HCT116 (cell line): ENCODE measurements at regions not wholly inside any gene's neighbourhood (a gene's known extent, or its start where the extent isn't known, plus 50 kb on each side); places are given as distances from the start of the nearest gene placed in this dataset.

Experiments
- CTCF ChIP-seq, 3 experiments: fragments of 200-600 bp in 1 of 3; sonication (generic) in 1 of 3; IDR thresholded peaks in 2 of 3; conservative IDR thresholded peaks in 1 of 3; 2 replicates each; pipeline ENCODE4 v1.5.1; 2012 to 2017; ENCODE audit warnings: low read depth in 2 of 3, low read length in 2 of 3, antibody characterized with exemption in 1 of 3, borderline replicate concordance in 1 of 3, control low read depth in 1 of 3, mild to moderate bottlenecking in 1 of 3, mixed read lengths in 1 of 3, mixed run types in 1 of 3, moderate library complexity in 1 of 3; ENCODE audit not compliant: insufficient read depth in 1 of 3
- EZH2 ChIP-seq: fragments of 200-600 bp; sonication (generic); IDR thresholded peaks from 2 replicates; pipeline ENCODE4 v1.6.1; 2017; ENCODE audit warnings: antibody characterized with exemption, mixed run types
- EZH2phosphoT487 ChIP-seq: fragments of 200-600 bp; IDR thresholded peaks from 2 replicates; pipeline ENCODE4 v1.6.1; 2018; ENCODE audit warnings: antibody characterized with exemption, borderline replicate concordance
- JUND ChIP-seq: IDR thresholded peaks from 2 replicates; pipeline ENCODE4 v1.6.1; 2012
- POLR2A ChIP-seq: IDR thresholded peaks from 2 replicates; pipeline ENCODE4 v1.7.0; 2011; ENCODE audit warnings: borderline replicate concordance; ENCODE audit not compliant: insufficient read depth, insufficient read length; ENCODE audit errors: extremely low read depth
- REST ChIP-seq: IDR thresholded peaks from 2 replicates; pipeline ENCODE4 v1.6.1; 2012; ENCODE audit warnings: low read depth
- SIN3A ChIP-seq: IDR thresholded peaks from 2 replicates; pipeline ENCODE4 v1.6.1; 2012; ENCODE audit warnings: low read depth
- SP1 ChIP-seq: IDR thresholded peaks from 2 replicates; pipeline ENCODE4 v1.6.1; 2012; ENCODE audit warnings: low read depth
- ZFX ChIP-seq: fragments of 450-650 bp; IDR thresholded peaks from 2 replicates; pipeline ENCODE4 v1.6.1; 2017

GRCh38 chr5:15393146-15393545 lies 106.8 kb upstream of the FBXL7 start:
- TF ChIP-seq CTCF (IDR thresholded peaks at IDR 0.05 in 2 of 3, conservative IDR thresholded peaks at IDR 0.05 in 1 of 3; ENCODE audit: borderline replicate concordance in 1 of 3, insufficient read depth in 1 of 3, low read depth in 2 of 3, low read length in 2 of 3), result no peak
- TF ChIP-seq EZH2, result no peak
- TF ChIP-seq SIN3A, result no peak
- no peak for TF ChIP-seq JUND
- no peak for TF ChIP-seq POLR2A
- TF ChIP-seq EZH2phosphoT487, result no peak
- TF ChIP-seq REST, result no peak
- TF ChIP-seq ZFX, result no peak
- TF ChIP-seq SP1, result no peak
